LoVo (cell line): ENCODE measurements at regions not wholly inside any gene's neighbourhood (a gene's known extent, or its start where the extent isn't known, plus 50 kb on each side); places are given as distances from the start of the nearest gene placed in this dataset.
"Not testable (repeated sequence)": the region's sequence is repeated elsewhere in the genome, so short reads cannot be mapped to it uniquely, and the experiment has no call there.

ENCODE experiments used
- DNase-seq: peaks from one replicate; pipeline ENCODE4 v3.0.0-alpha.2; 2016; ENCODE audit warnings: low spot score

DNA sequence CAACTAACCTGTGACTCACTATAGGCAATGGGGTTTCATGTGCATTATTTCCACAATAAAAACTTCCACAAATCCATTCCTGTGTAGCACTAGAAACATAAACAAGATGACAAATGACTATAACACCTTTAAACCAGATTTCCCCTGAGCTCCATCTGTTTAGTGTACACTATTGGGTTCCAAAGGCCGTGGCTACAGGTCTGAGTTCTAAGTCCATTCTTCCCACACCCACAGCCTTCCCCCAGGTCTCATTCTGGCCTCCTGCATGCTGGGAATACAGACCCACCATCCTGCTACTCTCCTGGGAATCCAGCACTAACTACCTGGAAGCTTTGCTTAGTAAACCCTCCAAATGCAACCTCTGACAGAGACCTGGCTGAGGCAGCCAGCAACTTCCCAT lies 460.2 kb downstream of the RPIA start:
- not testable (repeated sequence) for DNase-seq

DNA sequence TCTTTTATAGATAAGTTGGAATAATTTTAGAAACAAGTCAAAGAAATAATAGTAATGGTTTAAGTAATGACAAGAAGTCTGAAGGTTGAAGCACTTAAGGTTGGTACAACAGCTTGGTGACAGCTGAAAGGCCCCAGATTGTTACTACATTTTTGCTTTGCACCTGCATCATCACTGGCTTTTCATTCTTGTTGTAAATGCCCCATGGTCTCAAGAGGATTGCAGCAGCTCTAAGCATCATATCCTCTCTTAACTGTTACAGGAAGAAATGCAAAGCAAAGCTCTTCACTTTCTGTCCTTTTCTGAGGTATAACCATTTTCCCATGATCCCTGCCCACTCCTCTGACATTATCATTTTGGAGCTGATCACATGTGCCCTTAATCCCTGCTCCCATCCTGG lies 461.0 kb downstream of the RPIA start:
- DNase-seq: not testable (repeated sequence)

DNA sequence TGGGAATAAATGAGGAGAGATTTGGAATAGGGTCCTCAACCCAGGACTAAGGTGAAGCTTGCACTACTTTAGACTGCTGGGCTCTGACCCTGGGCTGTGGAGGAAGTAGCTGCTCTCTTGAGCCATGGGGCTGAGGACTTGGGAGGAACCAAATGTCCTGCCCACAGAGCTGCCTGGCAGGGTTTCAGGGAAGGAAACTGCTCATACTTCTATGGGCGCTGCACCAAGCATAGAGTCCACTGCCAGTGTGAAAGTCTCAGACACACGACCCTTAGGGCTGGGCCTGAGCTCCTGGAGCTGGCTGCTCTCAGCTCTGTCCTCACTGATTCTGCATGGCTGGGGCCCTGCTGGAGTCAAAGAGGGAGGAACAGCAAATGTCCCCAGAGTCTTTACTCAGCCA lies 461.7 kb downstream of the RPIA start:
- not testable (repeated sequence) for DNase-seq

DNA sequence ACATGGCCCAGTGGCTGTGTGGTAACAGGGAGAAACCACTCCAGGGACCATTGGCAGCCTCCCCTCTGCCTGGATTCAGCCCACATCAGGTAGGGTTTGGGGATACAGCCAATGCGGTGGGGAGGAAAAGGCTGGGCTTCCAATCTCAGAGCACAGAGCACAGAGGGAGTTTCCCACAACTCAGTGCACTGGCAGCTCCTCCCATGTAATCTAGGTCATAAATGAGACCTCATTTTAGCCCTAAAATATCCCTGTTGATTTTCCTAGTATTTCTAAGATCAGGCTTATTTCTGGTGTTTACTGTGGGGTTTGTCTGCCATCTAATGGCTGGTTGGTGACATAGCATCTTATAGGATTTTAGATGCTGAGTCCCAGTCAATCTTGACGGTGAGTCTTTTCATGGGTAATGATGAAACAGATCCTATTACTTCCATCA lies 462.8 kb downstream of the RPIA start:
- not testable (repeated sequence) for DNase-seq

DNA sequence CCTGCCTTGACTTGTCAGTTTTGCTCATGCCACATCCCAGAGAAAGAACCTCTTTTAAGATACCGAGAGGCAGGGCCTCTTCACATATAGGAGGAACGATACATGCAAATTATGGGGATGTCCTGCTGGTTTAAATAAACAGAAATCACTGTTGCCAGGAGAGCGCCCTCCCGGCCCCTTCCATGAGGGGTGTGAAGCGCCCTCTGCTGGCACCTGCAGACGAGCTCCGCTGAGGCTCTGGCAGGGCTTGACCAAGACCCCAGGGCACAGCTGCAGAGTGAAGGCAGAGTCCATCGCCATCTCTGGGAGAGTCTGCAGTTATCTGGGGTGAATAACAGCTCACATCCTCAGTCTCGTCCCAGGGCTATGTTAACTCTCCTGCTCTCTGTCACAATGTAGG lies 468.8 kb downstream of the RPIA start:
- not testable (repeated sequence) for DNase-seq

DNA sequence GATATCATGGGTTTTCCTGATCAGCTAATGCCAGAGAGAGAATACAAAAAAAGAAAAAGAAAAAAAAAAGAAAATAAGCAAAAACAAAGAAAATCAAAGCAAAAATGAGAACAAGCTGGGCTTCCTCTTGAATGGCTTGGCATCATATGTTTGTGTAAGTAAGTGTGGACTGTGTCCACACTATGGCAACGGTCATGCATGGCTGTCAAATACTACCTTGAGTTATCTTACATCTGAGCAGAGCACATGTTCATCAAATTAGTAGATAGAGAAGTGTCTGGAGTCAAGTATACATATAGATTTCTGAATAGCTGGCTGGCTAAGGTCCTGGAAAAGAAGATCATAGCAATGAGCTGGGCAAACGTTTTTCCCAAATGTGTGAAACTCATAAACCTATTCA lies 470.2 kb downstream of the RPIA start:
- DNase-seq: not testable (repeated sequence)

DNA sequence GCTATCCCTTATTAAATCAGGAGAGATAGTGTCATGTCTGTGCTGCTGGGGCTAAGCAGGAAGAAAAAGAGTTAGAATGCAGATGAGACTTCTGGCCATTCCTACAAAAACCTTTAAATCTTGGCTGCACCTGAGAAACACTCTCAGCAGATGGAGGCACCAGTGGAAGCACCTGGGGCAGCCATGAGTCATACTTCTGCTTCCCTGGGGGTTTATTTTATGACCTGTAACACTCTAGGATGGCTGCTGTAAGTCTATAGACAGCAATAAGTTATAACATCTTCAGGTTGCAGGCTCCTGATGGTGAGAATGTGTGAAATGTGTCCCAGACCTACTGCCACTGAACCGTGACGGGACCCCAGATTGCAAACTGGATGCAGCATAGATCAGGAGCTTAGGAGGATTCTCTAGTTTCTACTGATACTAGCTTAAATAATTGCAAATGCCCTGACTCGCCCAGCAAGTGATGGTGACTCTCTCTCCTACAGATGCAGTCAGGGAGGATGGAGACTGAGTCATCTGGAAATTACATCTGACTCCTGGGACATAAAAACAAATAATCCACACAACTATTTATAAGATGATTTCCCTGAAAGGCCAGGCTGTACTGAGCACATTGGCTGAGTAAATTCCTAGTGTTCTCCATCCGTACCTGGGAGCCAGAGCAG lies 479.2 kb downstream of the RPIA start:
- DNase-seq: not testable (repeated sequence)

DNA sequence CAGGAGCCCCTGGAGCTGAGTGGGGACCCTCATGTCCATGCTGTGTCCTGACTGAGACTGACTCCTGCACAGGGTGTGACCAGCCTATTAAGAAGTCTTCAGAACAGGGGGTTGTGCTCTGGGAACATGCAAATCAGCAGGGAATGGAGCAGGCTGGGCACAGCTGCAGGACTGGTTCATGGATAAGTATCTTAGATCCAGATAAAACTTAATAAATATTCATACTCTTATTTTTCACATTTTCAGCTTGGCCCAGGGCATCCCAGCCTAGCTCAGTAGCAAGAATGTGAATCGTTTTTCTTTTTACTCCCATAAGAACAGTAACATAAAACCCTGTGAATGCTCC lies 479.7 kb downstream of the RPIA start:
- not testable (repeated sequence) for DNase-seq

DNA sequence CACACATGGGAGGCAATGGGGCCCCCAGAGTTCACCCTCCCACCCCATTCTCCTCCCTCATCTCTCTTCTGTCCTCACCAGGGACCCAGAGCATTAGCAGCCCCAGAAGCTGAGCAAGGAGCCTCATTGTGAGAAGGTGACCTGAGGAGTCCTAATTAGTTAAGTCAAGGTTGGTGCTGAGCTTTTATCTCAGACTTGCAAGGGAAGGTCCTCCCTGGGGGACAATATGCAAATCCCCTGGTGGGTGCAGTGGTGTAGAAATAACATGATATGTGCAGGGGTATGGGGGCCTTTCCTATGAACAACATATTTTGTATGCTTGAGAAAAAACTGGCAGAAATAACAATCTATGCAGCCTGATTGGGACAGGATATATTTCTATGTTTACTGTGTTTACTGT lies 485.5 kb downstream of the RPIA start:
- not testable (repeated sequence) for DNase-seq

DNA sequence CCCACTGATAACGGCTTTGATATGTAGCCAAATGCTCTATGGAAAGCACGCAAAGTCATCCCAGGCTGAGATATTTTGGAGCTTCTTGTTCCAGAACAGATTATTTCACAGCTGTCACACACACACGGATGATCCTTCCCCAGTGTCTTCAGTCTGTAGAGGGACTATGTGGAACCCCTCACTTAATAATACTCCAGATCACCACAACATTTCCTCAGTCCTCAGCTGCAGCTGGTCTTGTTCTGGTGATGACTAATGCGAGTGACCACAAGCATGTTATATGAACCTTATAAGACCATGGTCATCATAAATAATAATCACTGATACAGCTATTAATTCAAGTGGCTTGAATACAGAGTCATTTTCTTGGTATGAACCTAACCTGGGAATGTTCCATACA lies 490.7 kb downstream of the RPIA start:
- DNase-seq: not testable (repeated sequence)

DNA sequence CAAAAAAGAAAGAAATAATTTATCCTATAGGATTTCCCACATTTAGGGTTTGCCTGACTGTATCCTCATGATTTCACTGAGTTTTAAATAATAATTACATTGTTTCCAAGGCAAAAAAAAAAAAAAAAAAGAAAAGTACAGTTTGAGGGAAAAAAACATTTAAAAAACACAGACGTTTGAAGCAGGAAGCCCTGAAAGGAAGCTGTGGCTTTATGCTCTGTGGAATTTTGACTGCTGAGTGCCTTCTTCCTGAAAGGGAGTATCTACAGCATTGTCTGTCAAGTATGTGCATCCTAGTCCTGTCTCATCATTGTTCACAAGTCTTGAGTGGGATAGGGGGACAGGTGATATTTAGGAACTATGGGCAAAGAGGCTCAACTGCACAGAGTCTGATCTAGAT lies 493.3 kb downstream of the RPIA start:
- DNase-seq: not testable (repeated sequence)

DNA sequence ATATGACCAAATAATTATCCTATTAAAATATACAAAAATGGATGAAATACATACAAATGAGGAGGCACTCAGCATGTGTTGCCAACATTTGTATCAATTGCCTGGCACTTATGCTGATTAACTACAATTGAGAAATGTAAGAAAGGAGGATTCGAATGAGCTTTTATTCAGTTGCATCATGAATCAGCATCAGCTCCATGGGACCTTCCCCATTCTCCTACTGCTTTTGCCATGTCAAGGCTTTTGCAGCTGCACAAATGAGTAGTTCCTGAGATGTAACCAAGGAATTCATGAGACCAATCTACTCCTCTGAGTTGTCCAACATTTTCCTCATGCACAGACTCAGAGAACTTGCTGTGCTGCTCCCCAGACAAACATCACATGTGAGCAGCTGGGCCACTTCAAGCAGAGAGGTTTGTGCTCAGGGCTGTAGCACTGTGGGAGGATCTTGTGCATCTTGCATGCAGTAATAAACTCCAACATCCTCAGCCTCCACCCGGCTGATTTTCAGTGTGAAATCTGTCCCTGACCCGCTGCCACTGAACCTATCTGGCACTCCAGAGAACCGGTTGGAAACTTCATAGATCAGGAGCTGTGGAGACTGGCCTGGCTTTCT lies 504.3 kb downstream of the RPIA start:
- DNase-seq: not testable (repeated sequence)

DNA sequence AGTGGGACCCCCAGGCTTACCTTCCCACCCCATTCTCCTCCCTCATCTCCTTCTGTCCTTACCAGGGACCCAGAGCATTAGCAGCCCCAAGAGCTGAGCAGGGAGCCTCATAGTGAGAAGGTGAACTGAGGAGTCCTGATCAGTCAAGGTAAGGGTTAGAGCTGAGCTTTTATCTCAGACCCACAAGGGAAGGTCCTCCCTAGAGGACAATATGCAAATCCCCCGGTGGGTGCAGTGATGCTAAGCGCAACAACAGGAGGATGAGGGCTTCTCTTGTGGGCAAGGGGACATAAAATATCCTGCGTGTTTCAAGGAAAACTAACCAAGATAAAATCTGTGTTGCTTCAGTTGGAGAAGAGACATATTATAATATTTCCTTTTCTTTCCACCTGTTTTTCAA lies 505.2 kb downstream of the RPIA start:
- DNase-seq: not testable (repeated sequence)

DNA sequence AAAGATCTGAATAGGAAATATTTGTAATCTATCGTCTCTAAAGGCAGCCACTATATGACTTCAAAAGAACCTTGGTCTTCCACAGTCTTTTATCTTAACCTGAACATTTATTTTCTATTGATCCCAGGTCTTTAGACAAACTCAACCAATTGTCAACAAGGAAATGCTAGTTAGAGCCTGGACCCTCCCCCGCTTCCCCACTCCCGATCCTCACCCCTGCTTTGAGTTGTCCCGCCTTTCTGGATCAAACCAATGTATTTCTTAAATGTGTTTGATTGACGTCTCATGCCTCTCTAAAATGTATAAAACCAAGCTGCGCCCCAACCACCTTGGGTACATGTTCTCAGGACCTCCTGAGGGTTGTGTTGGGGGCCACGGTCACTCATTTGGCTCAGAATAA lies 506.6 kb downstream of the RPIA start:
- not testable (repeated sequence) for DNase-seq

DNA sequence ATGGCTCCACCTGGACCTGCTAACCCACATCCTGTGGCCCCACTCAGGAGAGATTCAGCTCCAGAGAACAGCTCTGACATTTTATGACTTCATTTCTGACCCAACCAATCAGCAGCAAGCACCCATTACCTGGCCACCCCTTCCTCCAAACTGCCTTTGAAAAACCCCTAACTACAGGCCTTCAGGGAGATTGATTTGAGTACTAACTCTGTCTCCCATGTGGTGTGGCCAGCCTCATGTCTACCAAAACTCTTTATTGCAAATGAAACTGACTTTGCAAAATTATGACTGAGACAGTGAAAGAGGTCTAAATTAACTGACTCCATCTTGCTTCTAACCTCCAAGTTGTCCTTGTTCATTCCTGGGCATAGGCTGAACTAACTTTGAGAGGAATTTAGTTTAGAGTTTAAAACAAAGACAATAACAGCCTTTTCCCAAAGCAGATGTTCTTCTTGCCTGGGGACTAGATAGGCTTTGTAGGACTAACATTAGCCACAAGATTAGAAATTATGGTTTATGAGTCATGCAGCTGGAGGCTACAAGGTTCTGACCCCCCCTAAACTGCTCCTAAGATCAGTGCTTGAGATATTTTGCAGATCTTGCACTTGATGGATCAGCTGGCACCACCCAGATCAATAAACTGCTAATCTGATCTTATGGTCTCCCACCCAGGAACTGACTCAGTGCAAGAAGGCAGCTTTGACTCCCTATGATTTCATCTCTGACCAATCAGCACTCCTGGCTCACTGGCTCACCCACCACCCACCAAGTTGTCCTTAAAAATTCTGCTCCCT lies 508.2 kb downstream of the RPIA start:
- not testable (repeated sequence) for DNase-seq

DNA sequence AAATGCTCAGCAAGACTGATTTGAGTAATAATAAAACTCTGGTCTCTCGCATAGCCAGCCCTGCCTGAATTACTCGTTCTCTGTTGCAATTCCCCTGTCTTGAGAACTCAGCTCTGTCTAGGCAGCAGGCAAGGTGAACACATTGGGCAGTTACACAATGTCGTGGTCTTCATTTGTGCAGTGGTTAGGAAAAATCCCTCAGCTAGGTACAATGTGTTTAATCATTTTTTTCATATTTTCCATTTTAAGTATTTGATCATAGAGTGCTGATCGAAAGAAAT lies 508.7 kb downstream of the RPIA start:
- not testable (repeated sequence) for DNase-seq

DNA sequence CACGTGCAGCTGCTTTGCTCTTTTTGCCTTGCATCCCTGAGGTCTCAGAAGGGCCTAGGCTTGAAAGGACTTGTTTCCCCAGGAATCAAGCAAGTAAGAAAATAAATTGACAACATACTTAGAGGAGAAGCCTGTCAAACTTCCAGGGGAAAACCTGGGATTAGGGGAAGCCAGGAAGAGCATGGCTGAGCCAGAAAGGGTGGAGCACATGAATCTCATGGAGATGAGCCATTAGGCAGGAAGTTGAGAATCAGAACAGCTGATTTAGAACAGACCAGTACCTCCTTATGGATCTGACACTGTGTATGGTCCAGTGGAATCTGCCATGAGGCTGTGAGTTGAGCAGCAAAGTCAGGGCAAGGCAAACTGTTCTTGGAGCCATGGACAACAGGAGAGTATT lies 511.0 kb downstream of the RPIA start:
- not testable (repeated sequence) for DNase-seq

DNA sequence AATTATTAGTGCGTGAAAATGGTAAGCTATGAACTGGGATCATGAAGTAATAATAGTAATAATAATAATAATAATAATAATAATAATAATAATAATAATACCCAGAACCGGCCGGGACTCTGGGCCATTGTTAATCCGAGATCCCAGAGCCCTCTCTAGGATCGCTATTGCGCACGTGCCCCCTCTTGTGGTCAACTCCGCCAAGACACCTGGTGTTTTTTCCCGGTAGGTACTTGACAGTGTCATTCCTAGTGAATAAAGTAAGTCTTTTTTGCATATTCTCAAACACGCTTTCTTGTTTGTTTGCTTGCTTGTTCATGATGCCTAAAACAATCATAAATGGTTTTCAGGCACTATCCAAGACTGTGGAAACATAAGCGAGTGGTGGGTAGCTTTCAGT lies 513.7 kb downstream of the RPIA start:
- peak; percentile 29 for DNase-seq

DNA sequence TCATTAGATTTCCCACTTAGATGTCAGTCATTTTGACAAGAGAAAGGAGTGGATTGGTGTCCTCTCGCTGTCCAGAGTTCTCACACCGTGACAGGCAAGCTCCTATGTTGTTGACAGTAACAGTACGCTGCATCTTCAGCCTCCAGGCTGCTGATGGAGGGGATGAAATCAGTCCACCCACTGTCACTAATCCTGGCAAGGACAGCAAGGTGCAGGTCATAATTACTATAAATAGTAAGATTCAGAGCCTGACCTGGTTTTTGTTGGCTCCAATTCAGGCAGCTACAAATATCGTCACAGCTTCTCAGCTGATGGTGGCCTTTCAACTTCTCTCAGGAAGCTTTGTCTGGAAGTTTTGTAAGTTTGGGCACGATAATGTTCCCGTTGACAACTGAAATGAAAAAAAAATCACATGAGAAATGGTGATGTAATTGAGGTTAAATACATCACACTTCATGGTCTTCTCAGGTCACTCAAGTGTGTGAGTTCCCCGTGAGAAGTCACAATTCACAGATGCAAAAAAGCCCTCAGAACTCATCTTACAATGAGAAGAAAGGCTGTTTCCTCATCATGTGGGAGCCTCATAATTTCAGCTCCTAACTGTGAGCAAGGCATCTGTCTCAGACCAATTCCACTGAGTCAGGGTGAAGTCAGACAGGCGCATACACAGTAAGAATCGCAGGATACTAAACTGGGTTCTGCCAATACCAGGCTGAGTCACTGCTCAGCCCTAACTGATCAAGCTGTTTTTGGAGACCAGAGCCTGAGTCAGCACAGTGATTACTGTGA lies 516.9 kb downstream of the RPIA start:
- not testable (repeated sequence) for DNase-seq

DNA sequence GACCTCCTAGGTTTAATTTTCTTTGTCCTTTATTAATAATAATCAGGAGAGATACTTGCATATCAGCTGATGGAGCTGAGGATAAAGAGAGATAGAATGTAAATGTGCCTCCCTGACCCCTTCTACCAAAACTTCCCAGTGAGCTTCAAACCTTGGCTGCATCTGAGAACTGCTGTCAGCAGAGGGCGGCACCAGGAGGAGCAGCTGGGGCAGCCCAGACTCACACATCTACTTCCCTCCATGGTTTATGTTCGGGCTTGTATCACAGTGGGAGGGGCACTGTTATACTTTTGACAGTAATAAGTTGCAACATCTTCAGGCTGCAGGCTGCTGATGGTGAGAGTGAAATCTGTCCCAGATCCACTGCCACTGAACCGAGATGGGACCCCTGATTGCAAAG lies 521.7 kb downstream of the RPIA start:
- not testable (repeated sequence) for DNase-seq

DNA sequence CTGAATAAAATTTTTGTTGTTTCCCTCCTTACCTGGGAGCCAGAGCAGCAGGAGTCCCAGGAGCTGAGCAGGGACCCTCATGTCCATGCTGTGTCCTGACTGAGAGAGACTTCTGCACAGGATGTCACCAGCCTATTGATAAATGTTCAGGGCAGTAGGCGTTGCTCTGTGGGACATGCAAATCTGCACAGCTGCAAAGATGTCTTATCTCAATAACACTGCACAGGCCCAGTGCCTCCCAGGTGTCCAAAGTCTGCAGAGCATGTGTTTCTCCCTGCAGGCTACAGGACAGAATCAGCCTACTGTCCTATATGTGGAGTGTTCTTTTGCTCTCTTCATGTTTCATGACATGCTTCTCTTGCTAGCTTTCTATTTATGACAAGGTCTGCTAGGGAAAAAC lies 522.3 kb downstream of the RPIA start:
- DNase-seq: not testable (repeated sequence)

DNA sequence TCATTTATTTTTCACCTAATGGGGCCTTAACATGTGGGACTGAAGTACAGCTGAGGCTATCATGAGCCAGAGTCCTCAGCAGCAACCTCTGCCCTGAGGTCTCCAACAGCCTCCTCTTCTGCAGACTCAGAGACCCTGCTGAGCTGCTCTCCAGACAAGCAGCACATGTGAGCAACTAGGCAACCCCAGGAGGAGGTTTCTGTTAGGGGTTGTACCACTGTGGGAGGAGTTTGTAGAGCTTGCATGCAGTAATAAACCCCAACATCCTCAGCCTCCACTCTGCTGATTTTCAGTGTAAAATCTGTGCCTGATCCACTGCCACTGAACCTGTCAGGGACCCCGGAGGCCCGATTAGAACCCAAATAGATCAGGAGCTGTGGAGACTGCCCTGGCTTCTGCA lies 530.0 kb downstream of the RPIA start:
- not testable (repeated sequence) for DNase-seq
